ENCODE measurements at regions not wholly inside any gene's neighbourhood (a gene's known extent, or its start where the extent isn't known, plus 50 kb on each side); places are given as distances from the start of the nearest gene placed in this dataset.

GRCh38 chr7:149573519-149573918, 75.9 kb upstream of the ZNF746 start:
- TF ChIP-seq, protein P1, sequence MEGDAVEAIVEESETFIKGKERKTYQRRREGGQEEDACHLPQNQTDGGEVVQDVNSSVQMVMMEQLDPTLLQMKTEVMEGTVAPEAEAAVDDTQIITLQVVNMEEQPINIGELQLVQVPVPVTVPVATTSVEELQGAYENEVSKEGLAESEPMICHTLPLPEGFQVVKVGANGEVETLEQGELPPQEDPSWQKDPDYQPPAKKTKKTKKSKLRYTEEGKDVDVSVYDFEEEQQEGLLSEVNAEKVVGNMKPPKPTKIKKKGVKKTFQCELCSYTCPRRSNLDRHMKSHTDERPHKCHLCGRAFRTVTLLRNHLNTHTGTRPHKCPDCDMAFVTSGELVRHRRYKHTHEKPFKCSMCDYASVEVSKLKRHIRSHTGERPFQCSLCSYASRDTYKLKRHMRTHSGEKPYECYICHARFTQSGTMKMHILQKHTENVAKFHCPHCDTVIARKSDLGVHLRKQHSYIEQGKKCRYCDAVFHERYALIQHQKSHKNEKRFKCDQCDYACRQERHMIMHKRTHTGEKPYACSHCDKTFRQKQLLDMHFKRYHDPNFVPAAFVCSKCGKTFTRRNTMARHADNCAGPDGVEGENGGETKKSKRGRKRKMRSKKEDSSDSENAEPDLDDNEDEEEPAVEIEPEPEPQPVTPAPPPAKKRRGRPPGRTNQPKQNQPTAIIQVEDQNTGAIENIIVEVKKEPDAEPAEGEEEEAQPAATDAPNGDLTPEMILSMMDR (IDR thresholded peaks at IDR 0.05), result no peak
- no peak for TF ChIP-seq POLR2A (IDR thresholded peaks at IDR 0.05)
